ENCODE measurements at regions not wholly inside any gene's neighbourhood (a gene's known extent, or its start where the extent isn't known, plus 50 kb on each side); places are given as distances from the start of the nearest gene placed in this dataset.

DNA sequence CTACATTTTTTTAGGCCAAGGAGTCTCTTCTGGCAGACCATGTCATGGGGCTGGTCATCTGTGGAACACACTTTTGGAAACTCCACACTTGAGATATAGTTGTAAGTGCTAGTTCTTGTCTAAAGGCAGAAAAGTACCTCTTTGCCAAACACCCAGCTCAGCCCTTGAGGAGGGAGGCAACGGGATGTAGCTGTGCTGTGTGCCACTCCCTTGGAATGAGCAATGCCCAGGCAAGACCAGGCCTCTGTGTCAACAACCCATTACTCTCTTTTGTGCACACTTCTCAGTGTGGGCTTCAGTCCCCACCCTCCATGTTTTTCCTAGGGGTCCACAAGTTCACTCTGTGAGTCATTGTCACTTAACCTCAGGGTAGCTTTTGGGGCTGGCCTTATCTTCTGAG, 528.3 kb upstream of the CFAP20DC start:
- no peak for DNase-seq

DNA sequence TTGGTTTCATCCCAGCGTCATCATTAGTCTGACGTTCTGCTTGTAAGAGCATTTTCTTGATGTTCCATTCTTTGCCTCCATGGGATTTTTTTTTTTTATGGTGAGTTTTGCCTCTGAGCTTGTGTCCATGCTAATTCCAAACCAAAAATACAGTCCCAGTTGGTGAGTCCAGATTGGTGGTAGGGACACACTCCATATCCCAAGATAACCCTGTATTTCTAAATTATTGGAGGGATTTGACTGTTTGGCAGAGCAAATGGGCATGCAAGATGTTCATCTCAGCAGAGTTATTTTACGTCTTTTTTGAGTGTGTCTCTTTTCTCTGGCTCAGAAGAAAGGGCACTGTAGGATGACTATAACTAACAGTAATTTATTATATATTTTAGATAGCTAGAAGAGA, 526.8 kb upstream of the CFAP20DC start:
- no peak for DNase-seq

DNA sequence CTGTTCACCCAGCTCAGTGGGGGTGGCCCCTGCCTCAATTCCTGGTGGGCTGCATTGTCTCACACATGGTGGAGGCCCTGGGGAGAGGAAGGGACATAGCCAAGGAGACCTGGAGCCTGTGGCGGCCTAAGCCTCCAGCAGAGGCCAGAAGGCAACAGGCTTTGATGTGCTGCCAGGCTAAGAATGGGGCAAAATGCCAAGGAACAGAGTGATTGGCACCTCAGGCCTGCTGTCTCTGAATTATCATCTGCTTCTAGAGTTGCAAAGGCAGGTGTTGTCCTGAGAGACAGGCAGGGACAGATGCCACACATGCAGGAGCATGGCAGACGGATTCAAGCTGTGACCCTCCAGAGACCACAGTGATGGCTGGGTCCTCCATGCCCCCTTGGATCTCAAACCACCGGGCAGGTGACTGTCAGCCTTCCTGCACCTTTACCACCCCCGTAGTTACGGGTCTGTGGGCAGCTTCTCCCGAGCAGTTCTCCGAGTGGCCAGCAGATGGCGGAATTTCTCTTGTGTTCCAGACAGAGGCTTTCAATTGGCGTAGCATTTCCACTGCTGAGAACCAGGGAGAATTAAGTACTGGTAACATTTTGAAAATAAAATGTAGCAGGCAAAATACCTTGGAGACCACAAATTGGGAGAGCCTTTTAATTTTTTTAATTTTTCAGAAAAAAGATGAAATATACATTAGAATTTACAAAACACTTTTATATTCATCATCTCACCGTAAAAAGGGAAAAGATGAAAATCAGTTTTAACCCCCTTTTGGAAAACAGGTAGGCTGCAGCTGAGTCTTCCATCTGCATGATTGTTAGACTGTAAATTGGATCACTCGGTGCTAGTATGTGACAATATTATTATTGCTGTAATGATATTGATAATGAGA, 525.5 kb upstream of the CFAP20DC start:
- DNase-seq = peak; percentile 69

DNA sequence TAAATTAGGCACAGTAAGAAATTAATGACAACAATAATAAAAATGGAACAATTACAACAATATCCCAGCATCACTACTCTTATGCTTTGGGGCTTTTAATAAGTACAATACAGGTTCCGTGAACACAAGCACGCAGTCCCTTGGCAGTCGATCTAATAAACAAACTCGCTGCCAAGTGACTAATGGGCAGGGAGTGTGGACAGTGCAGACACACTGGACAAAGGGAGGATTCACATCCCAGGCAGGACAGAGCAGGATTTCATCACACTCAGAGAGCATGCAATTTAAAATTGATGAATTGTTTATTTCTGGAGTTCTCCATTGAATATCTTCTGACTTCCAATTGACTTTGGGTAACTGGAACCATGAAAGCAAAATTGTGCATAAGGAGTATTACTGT, 524.1 kb upstream of the CFAP20DC start:
- DNase-seq = no peak

GRCh38 chr3:59572106-59572505, 522.3 kb upstream of the CFAP20DC start:
- DNase-seq = no peak

DNA sequence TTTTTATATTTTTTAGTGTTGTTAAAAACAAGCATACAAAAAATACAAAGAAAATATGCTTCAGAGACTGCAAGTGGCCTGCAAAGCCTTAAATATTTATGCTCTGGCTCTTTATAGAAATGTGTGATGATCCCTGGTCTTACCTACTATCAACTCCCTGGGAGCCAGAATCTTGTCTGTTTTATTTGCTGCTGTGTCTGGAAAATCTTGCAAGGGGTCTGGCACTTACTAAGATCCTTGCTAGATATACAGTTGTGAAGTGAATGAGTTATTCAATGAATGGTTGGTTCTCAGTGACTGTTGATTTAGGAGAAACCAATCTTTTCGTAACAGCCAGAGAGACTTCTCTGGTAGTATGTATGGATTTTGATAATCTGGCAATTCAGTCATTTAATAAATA, 521.0 kb upstream of the CFAP20DC start:
- DNase-seq = no peak

DNA sequence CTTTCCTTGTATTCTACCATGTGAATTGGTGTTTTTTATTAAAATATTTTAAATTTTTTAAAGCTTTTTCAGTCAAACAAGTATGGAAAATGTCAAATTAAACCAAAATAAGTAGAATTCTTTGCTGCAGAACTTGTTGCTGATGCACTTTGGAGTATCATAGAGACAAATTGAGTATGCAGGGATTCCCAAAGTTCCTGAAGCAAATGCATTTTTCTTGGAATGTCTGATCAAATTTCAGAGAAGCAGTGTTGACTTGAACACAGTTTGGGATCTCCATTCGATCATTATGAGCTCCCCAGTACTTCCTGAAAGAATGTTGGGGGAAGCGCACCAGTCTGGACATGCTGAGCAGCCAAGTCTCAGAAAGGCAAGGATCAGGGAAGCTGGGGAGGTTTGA, 517.8 kb upstream of the CFAP20DC start:
- DNase-seq = no peak

- no peak for DNase-seq
These were observed 516.7 kb upstream of the CFAP20DC start for GRCh38 chr3:59566481-59566975.

DNA sequence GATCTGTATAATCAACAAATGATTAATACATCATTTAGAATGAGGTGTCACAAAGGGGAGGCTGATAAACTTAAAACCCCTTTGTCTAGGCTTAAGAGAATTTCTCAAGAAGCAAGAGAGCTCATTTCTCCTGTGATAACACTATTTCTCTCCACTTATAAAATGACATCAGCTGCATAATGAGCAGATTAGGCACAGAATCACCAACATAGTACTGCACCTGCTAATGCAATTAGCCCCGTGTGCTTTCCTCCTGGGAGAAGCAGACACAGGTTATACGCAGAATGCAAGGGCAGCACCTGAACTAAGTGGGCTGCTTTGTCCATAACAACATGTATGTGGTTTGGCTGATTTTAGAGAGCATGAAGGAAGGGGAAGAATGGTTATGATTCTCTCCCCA, 515.3 kb upstream of the CFAP20DC start:
- no peak for DNase-seq

- no peak for DNase-seq
These were observed 514.1 kb upstream of the CFAP20DC start for GRCh38 chr3:59563966-59564365.

DNA sequence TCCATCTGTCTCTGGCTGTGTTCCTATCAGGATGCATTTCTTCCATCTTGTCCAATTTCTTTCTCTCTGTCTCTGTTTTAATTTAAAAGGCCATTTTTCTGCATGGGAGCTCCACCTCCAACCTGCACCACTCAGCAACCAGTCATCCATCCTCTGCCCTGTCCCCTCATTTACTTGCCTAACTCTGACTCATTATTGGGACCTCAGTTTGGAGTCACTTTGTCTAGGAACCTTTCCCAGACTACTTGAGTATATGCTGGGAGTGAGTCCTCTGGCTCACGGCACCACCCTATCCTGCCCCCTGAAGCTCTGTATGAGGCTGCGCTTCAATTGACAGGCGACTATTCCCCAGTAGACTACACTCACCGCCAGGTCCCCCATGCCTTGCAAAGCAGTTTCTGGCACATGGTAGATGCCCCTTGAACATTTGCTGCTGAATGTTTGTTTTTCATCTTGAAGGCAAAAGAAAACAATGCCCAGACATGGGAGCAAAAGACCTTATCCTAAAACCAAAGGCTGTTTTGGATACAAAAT, 513.3 kb upstream of the CFAP20DC start:
- no peak for DNase-seq

DNA sequence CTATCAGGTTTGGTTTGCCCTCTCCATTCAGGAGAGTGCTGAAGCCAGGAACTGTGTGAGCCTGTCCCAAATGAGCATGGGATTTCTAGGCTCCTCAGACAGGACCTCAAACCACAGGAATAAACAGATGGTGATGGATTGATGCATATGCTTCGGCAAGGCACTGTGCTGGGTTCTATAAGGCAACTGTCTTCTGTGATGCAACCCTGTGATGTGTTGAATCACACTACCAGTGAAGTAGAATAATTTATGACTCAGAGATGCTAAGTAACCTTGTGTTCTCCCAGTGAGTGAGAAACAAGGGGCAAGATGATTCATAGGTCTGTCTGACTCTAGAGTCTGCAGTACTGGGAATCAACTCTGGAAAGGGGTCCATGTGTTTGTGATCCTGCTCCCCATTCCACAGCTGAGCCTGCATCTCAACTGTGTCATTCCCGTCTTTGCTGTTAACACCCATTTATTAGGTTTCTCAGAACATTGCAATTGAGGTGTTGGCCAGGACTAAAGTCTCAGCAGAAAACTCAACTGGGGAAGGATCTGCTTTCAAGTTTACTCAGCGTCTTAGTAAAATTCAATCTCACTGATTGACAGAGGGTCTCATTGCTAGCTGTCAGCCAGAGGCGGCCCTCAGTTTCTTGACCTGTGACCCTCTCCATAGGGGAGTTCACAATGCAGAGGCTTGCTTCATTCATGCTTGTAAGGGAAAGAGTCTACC, 510.1 kb upstream of the CFAP20DC start:
- no peak for DNase-seq

DNA sequence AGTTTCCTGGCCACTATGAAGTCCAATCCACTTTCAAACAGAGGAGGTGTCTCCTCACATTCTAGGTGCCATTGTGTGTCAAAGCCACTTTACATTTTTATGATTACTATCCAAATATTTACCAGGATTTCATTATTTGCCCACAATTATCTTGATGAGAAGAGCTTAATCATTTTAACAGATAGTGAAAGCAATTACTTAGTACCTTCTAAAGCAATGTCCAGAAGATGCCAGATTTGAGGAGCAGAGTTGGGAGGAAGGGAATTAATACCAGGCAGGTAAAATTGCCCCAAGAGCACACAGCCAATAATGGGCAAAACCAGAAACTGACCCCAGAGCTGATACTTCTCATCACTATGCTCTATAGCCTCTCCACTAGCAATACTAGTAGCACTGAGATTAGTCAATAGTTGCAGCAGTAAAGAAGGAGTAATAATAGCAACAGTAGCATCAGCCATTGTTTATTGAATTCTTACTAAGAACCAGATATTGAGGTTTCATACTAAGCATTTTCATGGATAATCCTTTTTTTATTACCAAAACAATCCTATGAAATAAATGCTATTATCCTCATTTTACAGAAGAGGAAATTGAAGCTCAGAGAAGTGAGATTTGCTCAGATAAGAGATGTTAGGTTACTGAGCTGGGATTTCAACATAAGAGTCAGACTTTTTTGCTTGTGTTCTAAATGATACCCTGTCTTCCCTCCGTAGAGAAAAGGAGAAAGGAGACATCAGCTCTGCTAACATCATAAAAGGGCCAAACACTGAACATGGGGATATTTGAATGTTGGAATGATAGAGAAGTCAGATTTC, 509.3 kb upstream of the CFAP20DC start:
- no peak for DNase-seq

- DNase-seq = no peak
These were observed 505.9 kb upstream of the CFAP20DC start for GRCh38 chr3:59555593-59556315.

GRCh38 chr3:59553076-59553475, 503.3 kb upstream of the CFAP20DC start:
- DNase-seq = no peak

GRCh38 chr3:59551834-59552233, 502.0 kb upstream of the CFAP20DC start:
- no peak for DNase-seq

- DNase-seq = no peak
These were observed 500.1 kb upstream of the CFAP20DC start for GRCh38 chr3:59549962-59550361.

DNA sequence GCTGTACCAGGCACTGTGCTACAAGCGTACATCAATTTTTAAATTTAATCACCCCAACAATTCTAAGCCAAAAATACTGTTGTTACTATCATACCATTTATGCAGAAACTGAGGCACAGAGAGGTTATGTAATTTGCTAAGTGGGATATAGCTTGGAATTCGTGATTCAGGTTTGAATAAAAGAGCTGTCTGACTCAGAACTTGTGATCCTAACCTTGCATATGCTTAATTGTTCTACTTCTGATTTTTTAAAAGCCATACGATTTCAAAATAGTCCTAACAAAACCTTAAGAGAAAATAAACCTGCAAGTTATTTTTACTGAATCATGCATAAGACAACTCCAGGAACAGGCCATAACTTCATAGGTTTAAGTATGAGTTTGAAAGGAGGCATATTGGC, 498.0 kb upstream of the CFAP20DC start:
- no peak for DNase-seq

- no peak for DNase-seq
These were observed 496.7 kb upstream of the CFAP20DC start for GRCh38 chr3:59546522-59546921.

DNA sequence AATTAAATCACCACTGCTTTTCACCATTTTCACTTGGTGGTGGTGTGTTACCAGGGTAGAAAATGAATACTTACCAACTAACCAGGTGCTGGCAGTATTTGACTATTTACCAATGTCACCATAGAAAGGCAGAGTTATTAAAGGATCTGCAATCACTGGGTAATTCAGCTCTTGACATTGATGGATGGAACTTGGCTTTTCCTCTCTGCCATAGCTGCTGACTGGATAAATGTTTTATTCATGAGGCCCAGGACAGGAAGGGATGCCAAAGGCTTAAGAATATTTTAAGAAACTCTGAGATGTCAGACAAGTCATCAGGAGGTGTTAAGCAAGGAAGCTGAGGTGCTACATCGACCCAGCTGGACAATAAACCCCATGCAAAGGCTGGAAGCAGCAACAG, 495.5 kb upstream of the CFAP20DC start:
- DNase-seq = no peak

DNA sequence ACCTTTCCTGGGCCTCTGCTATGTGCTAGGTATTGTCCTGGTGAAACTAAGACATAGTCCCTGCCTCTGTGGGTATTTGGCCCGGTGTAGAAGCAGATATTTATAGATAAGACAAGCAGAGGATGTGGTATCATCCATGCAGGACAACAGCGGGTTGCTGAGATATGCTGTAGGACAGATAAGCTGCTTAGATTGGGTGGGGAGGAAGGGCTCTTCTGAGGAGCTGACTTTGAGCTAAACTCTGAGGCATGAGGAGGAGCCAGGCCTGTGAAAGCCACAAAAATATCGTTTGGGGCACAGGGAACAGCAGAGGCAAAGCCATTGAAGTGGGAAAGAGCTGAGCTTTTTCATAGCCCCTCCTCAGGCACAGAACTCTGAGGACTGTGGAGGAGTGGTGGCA, 492.5 kb upstream of the CFAP20DC start:
- DNase-seq = no peak

- DNase-seq = no peak
These were observed 490.9 kb upstream of the CFAP20DC start for GRCh38 chr3:59540696-59541095.

Measured in NCI-H2029 (cell line).